NCI-H128 (cell line): ENCODE measurements at regions not wholly inside any gene's neighbourhood (a gene's known extent, or its start where the extent isn't known, plus 50 kb on each side); places are given as distances from the start of the nearest gene placed in this dataset.

Experiments
- DNase-seq: peaks from one replicate; lab custom pipeline; 2025; ENCODE audit not compliant: unreplicated experiment; lab: John Stamatoyannopoulos, UW

DNA sequence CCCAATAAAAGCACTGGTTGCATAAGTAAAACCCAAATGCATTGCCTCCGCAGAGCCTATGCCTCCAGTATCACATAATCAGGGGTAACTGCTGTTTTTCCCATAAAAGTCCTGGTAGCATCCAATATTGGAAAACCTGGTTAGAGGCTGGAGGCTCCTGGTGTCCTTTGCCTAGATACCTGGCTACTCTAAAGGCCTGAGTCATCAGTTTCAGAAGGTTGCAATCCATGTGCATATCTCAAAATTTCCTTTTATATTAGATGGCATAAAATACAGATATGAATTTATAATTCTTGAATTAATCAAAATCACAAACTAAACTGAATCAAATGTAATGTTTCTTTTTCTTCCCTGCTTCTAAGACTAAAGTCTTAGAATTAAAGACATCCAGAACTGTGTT lies 164.2 kb upstream of the DCN start:
- no peak for DNase-seq

DNA sequence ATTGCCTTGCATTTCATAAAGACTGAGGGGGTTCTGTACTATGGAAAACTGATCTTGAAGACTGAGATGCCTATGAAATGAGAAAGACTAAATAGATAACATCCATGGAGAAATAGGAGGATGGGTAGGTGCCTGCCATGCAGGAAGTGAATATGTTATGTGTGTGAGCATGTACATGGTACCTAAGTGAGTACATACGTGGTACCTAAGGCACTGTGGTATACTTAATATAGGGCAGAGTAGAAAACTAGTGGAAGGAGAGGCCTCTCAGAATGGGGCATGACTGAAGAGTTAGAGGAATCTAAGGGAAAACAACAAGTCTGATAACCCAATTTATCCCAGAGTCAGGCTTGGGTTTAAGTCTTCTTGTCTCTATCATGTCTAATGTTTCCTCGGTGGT lies 161.8 kb upstream of the DCN start:
- no peak for DNase-seq

DNA sequence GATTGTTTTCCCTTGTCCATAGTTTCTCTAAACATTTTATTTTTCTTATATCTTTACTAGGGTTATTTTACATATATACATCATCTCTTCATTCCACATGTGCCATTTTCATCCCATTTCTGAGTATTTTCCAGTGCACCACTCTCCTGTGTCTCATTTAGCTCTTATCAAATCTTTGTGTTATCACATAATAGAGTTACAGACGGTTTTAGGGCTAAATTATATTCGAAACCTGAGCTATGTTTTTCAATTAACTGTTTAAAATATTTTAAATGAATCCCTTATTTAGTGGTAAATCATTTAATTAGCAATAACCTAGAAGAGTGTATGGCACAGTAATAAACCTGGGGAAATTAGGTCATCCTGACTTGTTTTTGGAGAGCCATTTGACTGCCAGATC lies 160.4 kb upstream of the DCN start:
- DNase-seq = no peak

DNA sequence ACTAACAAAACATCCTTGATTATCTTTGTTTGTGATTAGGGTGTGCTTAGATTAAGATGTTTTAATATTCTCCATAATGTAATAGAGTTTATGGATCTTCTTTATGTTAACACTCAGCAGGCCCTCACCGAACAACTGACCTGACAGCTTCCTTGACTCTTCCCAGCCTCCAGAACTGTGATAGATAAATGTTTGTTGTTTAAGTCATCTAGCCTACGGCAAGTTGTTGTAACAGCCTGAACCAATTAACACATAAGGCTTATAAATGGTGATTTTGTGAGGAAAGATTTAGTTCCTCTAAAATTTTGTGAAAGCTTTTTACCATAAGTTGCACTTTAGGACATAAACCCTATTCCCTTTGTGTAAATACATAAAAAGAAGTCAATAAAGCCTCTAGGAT lies 156.5 kb upstream of the DCN start:
- no peak for DNase-seq

DNA sequence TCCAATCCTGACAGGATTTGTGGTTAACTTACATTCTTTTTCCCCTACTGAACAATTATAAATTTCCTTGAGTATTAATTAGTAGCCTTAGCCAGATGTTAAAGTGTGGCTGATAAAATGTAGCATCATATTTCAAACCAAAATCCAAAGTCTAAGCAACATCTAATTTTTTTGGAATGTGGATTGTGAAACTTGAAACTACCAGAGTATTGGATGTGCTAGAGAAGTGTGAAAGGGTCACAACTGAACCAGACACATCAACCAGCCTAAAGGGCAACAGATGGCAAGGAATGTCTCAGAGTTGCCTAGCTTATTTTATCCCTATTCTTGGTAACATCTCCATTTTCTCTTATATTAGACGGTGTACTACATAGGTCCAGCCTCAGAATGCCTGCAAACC lies 153.1 kb upstream of the DCN start:
- DNase-seq = no peak

DNA sequence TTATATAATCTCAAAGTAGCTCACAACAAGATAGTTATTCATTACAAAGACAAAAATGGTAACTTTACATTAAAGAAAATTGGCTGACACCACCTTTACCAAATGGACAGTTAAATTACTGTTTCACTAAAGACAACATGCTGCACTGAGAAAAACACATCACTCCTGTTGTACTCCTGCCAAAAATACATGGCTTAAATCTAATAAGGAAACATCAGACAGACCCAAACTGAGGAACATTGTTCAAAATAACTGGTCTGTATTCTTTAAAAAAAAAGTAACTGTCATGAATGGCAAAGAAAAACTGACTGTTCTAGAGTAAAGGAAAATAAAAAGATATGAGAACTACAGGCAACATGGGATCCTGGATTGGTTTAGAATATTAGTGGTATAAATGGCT lies 151.3 kb upstream of the DCN start:
- no peak for DNase-seq

DNA sequence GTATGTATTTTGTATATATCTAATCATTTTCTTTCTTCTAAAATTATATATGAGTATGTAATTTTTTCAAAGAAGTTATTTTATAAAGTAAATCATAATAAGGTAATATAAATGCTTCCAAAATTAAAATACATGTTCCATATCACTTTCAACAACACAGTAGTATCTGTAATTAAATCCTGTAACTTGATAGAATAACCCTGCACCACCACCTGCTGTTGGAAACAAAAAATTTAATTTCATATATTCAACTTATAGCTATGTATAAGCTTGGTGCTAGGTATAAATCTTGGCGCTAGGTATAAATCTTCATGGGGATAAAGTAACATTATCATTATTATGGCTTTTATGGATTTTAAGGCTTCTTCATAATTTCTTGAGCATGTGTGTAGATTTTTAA lies 149.7 kb upstream of the DCN start:
- no peak for DNase-seq

DNA sequence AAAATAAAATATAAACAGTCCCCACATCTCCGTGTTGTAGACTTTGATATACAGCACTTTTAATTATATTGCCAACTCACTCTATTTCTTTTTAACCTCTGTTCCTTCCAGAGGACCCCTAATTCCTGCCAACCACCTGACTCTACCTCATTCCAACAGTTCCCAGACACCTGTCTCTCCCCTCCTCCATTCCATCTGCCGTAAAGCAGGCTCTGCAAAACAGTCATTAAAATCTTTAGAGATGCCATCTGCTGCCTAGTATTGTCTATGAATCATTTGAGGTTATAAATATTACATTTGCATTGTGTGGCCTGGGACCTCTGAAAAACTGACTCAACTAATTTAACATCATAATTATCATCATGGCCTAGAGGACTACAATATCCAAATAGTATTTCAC lies 148.8 kb upstream of the DCN start:
- no peak for DNase-seq

DNA sequence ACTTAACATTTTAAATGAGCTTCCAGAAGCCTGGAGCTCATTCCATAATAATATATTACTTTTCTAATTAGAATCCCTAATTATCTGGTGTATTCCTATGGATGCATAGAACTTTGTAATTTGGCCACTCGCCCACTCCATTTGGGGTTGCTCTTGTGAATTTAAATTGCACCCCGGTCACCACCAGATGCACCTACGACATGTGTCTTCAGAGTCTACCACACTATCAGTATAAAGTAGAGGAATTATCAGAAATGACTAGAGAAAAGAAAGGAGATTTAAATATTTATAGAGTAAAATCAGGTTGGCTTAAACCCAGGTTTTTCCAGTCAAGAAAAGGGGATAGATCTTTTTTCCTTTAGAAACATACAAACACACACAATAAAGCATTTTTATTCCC lies 145.8 kb upstream of the DCN start:
- DNase-seq = no peak

DNA sequence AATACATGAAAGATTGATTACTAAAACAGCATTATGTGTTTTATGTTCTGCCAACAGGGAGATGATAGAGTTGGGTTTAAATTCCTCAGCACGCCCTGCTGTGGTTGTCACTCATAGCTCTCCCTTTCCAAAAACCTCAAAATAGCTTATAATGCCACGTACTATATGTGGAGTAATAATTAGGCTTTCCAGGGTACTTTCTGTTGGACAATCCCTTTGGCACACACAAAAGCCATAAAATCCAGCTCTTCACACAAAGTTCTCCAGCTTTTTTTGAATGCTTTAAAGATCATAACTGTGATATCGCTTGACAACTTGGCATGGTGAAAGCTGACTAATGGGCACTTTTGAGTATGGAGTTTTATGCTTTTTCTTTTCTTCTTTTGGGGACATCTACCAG lies 145.3 kb upstream of the DCN start:
- DNase-seq = no peak

DNA sequence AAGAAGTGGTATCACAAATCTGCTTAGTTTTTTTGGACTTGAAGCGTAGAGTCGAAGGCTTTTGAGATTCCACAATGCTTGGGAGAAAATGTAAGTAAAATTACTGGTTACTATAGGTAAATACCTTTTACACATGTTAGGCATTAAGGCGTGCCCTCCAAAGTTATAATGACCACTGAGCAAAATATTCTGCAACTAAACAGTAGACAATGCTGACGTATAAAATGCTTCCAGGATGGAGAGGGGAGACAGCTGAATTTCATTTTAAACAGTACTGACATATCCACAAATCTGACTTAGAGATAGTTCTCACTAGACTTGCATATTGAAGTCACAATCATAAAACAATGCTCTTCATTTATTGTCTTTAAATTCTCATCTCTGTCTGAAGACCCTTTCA lies 144.5 kb upstream of the DCN start:
- no peak for DNase-seq

DNA sequence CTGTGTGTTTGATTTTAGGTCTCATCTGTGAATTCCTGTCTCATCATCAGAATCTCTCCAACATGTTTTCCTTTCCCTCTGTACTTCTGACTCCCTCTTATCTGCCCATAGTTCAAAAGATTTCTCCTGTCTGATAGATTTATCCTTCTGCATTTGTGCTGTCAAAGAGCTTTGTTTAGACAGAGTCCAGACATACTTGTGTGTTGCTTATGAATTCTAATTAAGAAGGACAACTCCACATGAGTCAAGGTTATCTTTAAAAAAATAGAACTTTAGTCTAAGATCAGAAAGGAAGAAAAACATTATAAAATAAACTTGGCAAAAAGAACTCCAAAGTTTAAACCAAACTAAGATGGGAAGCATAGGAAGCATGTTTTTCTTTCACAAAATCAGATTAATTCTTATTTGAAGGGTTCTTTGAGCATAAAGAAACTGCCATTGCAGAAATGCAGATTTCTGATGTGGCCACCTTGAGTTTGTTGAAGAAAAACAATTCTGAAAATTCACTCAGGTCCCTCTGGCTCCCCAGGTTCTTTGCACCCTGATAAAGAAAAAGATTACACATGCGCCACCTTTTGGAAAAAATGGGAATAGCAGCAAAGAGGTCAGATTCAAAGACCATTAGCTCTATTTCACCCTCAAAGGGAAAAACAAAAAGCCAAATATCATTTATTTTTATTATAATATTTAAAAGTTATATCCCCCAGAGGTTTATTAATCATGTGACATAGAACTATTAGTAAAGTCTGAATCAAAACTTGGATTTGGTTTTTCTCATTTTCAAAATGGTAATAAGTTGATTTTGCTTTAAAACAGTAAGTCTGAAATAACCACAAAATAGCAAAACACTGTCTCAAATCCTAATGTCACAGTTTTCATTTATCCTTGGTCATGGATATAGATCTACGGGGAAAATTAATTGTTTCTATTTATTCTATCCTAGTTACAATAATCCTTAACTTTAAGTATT lies 143.7 kb upstream of the DCN start:
- peak; percentile 28 for DNase-seq

DNA sequence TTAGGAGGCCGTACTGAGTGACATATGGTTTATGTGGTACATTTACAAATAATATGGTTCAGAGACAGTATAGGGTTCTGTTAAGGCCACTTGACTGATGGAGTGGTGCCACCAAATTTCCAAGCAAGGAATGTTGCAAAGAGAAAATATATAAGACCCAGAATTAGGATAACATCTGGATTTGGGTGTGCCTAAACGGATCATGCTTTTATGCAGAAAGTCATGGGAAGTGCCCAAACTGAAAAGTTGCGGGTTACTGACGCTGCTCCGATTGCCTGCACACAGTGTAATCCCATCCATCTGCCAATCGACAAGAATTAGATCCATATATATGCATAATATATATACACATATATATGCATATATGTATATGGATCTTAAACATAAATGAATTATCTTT lies 138.4 kb upstream of the DCN start:
- no peak for DNase-seq

DNA sequence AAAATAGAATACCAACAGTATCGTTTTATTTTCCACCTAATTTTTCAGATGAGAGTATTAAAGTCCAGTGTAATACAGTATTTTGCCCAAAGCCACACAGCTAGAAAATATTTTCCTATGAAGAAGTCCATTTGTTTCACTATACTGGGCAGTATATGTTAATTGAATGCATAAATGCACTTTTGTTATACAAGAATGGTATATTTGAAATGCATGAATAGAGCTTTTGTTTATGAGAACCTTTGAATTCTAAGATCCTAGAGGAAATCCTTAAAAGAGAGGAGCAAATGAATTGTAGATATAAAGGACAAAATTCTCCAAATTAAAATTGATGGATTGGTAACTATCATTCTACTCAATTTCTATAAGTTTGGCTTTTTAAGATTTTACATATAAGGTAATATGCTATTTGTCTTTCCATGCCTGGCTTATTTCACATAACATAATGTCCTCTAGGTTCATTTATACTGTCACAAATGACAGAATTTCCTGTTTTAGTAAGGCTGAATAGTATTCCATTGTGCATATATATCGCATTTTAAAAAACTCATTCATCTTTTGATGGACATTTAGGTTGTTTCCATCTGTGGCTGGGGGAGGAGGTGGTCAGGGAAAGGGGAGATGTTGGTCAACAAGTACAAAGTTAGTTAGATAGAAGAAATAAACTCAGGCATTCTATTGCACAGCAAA lies 136.6 kb upstream of the DCN start:
- no peak for DNase-seq

DNA sequence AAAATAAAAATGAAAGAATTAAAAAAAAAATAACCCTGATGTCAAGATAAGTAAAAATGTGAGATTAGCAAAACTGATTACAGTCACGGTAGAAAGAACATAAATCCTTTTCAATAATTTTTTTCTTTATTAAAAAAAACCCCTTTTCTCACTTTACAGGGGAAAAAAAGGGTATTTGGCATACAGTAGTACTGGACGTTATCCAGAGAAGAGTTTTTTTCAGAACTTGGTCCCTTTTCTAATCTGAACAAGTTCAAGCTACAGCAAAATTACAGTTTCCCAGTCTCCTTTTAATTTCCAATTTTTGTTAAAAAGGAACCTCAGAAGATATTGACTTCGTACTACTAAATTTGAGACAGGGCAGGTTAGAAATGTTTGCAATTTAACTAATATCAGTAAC lies 134.7 kb upstream of the DCN start:
- DNase-seq = no peak

DNA sequence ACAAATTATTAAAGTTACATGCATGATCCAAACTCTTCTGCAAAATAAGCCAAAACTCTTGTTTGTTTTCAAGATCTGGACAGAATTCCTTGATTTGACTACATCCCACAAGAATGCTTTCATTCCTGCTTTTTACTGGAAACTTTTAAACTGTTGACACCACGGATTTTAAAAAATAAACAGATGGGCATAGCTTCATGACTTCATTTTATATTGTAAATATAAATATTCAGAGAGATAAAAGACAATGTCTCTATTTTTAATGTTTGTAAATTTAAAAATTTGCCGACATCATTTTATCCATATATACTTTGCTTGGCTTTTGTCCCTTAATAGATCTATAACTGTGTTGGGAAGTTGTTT lies 134.3 kb upstream of the DCN start:
- no peak for DNase-seq

DNA sequence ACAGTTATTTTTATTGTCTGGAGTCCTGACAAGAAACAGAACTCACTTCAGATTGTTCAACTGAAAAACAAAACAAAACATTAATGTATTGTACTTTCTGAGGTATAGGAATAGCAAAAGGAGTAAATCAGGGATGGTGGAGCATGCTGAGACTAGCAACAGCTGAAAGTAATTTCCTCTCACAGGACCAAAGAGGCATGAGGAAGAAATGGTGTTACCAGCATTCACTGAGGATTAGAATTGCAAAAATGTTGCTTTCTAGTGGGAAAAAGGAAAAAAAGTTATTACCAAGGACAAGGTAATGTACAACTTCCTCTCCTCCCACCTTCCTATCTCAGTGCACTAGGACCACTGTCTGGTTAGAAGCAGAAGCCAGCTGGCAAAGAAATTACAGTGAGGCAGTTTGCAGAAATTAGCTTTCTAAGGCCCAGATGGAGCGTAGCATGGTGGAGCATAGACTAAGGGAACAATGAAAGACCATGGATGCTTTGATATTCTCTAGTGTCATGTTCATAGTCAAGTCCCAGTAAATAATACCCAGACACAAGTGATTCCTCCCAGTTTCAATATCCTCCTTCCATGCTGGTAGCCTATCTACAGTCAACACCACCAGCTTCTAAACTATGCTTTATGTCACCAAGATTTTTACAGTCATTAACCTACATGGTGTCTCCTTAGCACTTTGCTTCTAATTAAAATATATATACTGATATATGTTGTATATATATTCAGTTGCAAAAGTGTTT lies 133.7 kb upstream of the DCN start:
- no peak for DNase-seq

DNA sequence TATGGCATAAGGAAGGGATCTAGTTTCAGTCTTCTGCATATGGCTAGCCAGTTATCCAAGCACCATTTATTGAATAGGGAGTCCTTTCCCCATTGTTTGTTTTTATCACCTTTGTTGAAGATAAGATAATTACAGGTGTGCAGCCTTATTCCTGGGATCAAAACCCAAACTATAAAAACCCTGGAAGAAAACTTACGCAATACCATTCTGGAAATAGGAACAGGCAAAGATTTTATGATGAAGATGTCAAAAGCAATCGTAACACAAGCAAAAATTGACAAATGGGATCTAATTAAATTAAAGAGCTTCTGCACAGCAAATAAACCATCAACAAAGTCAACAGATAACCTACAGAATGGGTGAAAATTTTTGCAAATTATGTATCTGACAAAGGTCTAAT lies 128.5 kb upstream of the DCN start:
- no peak for DNase-seq

DNA sequence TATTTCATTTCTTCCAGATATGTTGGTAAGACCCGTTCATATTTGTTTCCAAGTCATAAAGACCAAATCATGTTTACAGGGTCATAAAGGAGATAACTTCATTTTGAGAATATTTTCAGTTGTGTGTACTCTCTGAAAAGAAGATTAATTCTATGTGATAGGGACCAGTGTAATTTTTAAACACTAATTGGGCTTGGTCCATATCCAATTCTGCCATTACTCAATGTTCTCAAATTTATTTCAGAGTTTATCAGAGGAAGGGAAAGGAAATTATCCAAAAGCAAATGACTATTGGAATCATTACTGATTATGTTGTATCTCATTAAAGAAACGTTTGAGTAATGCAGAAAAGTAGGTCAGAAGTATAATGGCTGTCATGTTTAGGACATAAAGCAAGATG lies 126.8 kb upstream of the DCN start:
- no peak for DNase-seq

DNA sequence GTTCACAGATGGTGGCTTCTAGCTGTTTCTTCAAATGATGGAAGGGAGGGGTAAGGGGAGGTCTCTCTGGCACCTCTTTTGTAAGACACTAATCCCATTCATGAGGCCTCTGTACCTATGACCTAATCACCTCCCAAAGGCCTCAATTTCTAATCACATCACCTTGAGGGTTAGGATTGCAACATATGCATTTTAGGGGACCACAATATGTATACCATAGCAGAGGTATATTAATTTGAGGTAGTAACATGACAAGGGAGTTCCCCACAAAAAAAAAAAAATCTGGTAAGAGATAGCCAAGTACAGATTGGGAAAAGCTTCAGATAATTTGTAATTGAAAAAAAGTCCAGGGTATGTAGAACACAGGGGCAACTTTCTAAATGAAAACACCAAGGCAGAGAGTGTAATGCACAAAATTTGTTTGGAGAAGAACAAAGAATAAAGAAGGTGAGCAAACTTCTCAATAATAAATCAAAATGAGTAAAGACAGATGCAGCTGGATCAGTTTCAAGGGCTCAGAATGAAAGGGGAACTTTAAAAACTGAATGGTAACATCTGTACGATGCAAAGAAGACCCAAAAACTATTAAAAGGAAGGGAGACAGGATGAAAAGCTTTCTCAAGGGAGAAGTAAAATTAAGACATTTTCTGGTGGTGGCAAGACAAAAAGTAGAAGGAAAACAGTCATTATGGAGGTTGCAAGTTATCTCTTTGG lies 125.5 kb upstream of the DCN start:
- DNase-seq = no peak

DNA sequence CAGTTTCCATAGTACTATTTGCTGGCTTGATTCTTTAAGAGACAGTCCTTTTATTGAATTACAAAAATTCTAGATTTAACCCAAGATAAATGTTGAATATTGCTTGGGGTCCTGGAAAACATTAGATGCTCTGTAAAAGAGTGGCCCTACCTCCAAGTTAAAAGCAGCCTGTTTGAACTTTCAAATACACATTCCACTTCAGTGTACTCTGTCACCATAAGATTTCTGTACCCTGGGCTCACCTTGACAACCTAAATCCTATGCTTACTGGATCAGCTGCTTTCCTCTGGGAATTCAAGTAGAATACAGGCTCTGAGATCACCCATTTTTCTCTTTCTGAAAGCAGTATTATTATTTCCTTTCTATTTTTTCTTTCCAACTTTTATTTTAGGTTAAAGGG lies 107.7 kb upstream of the DCN start:
- no peak for DNase-seq
